ENCODE measurements at regions not wholly inside any gene's neighbourhood (a gene's known extent, or its start where the extent isn't known, plus 50 kb on each side); places are given as distances from the start of the nearest gene placed in this dataset.

DNA sequence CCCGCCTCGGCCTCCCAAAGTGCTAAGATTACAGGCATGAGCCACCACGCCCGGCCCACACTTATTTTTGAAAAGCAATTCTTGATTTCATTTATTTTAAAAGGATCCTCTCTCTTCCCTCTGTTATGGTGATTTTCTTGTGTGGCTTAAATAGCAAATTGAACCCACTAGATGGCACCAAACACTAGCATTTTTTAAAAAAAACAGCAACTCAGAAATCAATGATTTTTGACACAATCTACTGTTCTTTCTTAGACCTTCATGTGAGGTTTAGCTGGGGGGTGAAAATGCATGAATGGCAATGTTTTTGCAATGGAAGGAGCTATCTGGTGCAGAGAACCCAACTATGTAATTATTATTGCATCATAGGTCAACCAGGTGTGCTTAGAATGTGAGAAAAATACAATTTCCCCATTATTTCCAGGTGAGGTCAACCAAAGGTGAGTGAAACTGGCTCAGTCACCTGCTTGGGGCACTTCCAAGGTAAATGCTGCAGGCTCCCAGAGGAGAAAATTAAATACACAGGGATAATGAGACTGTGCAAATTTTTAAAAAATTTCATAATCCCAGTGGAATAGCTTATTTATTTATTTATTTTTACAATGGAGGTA is 226.7 kb upstream of the PRKX start:
- CTCF ChIA-PET = interaction anchor here (0.5 to 4.0 kb wide), 6 partner anchors 13 to 1173 kb away, joined by 3 to 28 read pairs (median 4); no protein-coding TSS in a partner anchor
- no peaks in the 10 kb centered on the region for H3K27me3 ChIP-seq (replicated peaks in 1 of 2; ENCODE audit: control insufficient read depth in 2 of 2, insufficient read depth in 2 of 2, low read length in 1 of 2)
- SMC1A ChIA-PET (ENCODE audit: uncharacterized antibody, unreplicated experiment) = interaction anchor here (0.8 to 2.0 kb wide), 4 partner anchors 20 to 610 kb away, joined by 3 to 4 read pairs (median 4); no protein-coding TSS in a partner anchor
- no peaks in the 10 kb centered on the region for H3K4me1 ChIP-seq (ENCODE audit: control insufficient read depth, insufficient read depth, low read length)
- in situ Hi-C loops (cut with MboI) (loop anchor here (25.0 kb wide), 1 partner anchor 128 kb away; no protein-coding TSS in a partner anchor), intact Hi-C loops (cut with micrococcal nuclease; ENCODE audit: unreplicated experiment) (no loop called here)
- ATAC-seq (peak; percentile 58), DNase-seq (ENCODE audit: low read depth, low spot score) (no peak), FAIRE-seq (no peak)
- 2% methylated on average over 4 of the region's 4 CpGs for WGBS (ENCODE audit: insufficient coverage, insufficient replicate concordance, low lambda C conversion rate, missing lambda C conversion rate)
- no peak overlapping the region for H3K27ac ChIP-seq (ENCODE audit: control insufficient read depth, insufficient read depth)
- no peaks in the 10 kb centered on the region for H4K20me1 ChIP-seq (ENCODE audit: control insufficient read depth, insufficient read depth)
- H3K79me2 ChIP-seq (ENCODE audit: control insufficient read depth, insufficient read depth, low read length) = no peaks in the 10 kb centered on the region
- H3K9ac ChIP-seq (ENCODE audit: control insufficient read depth, insufficient read depth, low read length) = no peak overlapping the region
- no peak overlapping the region for H2AFZ ChIP-seq (ENCODE audit: control insufficient read depth, low read depth, low read length)
- H3K9me3 ChIP-seq (replicated peaks; ENCODE audit: control insufficient read depth, insufficient read depth, low read length) = no peaks in the 10 kb centered on the region
- TF ChIP-seq ZNF384 (IDR thresholded peaks at IDR 0.05; ENCODE audit: borderline replicate concordance, low read depth, low read length) = peak; percentile 49; the same call in 1 of the 2 replicates
- peak; percentile 18; the same call in 1 of the 2 replicates for TF ChIP-seq SMC3 (IDR thresholded peaks at IDR 0.05; ENCODE audit: borderline replicate concordance, low read length)
- TF ChIP-seq, protein P1, sequence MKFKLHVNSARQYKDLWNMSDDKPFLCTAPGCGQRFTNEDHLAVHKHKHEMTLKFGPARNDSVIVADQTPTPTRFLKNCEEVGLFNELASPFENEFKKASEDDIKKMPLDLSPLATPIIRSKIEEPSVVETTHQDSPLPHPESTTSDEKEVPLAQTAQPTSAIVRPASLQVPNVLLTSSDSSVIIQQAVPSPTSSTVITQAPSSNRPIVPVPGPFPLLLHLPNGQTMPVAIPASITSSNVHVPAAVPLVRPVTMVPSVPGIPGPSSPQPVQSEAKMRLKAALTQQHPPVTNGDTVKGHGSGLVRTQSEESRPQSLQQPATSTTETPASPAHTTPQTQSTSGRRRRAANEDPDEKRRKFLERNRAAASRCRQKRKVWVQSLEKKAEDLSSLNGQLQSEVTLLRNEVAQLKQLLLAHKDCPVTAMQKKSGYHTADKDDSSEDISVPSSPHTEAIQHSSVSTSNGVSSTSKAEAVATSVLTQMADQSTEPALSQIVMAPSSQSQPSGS (IDR thresholded peaks at IDR 0.05; ENCODE audit: low read length) = no peak
- peak; percentile 59 for TF ChIP-seq RAD21 (IDR thresholded peaks at IDR 0.05; ENCODE audit: insufficient read depth, low read depth, low read length)
- TF ChIP-seq PML (IDR thresholded peaks at IDR 0.05; ENCODE audit: low read length) = no peak
- TF ChIP-seq ZNF217 (IDR thresholded peaks at IDR 0.05) = no peak
- TF ChIP-seq CHD1 (IDR thresholded peaks at IDR 0.05; ENCODE audit: low read depth, low read length) = no peak
- TF ChIP-seq CTCF (IDR thresholded peaks at IDR 0.05 in 2 of 3, conservative IDR thresholded peaks at IDR 0.05 in 1 of 3; ENCODE audit: control insufficient read depth in 2 of 3, extremely low read depth in 1 of 3, insufficient read depth in 1 of 3, low read depth in 3 of 3, low read length in 3 of 3) = peak; percentile 31 to 59 (median 51); a peak in 5 of 6 replicates
- H3K4me2 ChIP-seq (ENCODE audit: control insufficient read depth, insufficient read depth) = no peak overlapping the region
- no TSS peak for BruUV-seq (replicated peaks)
- RAD21 ChIA-PET (ENCODE audit: unreplicated experiment) = no interaction called here
- H3K36me3 ChIP-seq (ENCODE audit: control insufficient read depth in 2 of 2, insufficient read depth in 2 of 2, low read length in 1 of 2) = no peaks in the 10 kb centered on the region
- no peak overlapping the region for H3K4me3 ChIP-seq
- POLR2A ChIA-PET = no interaction called here

All from GM12878 (cell line).